ENCODE measurements at regions not wholly inside any gene's neighbourhood (a gene's known extent, or its start where the extent isn't known, plus 50 kb on each side); places are given as distances from the start of the nearest gene placed in this dataset.
"Not testable (repeated sequence)": the region's sequence is repeated elsewhere in the genome, so short reads cannot be mapped to it uniquely, and the experiment has no call there.

GRCh38 chr6:10112871-10113549 is 301.9 kb downstream of the TFAP2A start:
- no peak for DNase-seq (ENCODE audit: low spot score)

- no peak for DNase-seq (ENCODE audit: low spot score)
These were observed 302.9 kb downstream of the TFAP2A start for GRCh38 chr6:10111975-10112374.

- no peak for DNase-seq (ENCODE audit: low spot score)
These were observed 313.2 kb downstream of the TFAP2A start for GRCh38 chr6:10101551-10102252.

DNA sequence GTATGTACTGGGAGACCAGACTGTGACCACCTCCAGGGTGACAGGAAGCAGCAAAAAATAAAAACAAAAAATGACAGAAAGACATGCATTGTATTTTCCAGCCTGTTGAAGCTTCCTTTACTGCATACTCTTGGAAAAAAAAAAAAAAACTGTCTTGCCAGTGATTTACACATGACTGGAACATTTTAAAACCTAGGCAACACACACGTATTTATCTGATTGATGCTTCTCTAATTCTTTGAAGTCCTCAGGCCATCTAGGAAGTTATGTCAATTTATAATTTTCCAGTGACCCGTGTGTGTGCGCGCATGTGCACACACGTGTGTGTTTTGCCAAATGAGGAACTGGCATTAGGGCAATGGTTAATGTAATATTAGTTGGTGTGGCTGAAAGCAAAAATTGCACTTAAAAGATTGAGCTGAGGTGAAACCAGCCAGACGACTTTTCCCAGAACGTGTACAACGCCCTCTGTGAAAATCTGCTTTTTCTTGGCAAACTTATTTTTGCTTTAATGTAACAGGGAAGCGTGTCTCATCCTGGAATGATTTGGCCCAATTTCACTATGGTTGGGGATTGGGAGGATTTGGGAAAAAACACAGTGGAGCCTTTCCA is 315.2 kb downstream of the TFAP2A start:
- no peak for DNase-seq (ENCODE audit: low spot score)

DNA sequence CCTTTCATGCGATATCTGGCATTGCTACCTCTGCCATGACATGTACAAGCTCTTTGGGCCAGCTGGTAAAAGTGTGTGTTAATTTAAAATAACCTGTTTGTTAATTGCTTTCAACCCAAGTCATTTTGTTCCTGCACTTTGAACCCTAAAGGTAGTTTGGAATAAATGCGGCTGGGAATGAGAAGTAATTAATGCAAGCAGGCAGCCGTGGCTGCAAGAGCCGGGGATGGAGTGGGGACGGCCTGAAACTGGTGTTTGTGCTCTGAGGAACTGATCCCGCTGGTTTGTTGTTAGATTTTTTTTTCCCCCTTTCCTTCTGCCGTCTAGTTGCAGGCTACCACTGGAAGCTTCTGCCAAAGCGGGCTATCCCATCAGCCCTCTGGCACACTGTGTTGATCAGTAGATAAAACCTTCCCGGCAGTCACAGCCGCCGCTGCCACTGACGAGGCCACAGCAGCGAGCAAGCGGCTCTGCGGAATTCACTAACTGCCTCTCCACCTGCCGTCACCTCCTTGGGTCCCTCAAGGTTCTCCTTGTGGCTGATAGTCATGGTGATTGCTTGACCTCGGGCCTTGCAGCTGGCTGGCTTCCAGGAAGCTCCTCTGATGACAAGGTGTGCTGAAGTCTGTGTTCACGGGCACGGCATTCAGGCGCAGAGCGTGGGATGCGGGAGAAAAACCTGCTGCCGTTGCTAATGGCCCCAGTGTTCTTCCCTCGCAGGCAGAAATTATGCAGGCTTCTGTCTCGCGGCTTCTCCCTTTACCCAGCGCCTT is 315.9 kb downstream of the TFAP2A start:
- no peak for DNase-seq (ENCODE audit: low spot score)

DNA sequence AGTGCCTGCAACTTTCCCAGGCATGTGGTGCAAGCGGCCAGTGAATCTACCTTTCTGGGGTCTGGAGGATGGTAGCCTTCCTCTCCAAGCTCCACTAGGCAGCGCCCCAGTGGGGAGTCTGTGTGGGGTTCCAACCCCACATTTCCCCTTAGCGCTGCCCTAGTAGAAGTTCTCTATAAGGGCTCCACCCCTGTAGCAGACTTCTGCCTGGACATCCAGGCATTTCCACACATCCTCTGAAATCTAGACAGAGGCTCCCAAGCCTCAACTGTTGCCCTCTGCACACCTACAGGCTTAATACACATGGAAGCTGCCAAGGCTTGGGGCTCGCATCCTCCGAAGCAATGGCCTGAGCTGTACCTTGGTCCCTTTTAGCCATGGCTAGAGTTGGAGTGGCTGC is 321.6 kb downstream of the TFAP2A start:
- no peak for DNase-seq (ENCODE audit: low spot score)

DNA sequence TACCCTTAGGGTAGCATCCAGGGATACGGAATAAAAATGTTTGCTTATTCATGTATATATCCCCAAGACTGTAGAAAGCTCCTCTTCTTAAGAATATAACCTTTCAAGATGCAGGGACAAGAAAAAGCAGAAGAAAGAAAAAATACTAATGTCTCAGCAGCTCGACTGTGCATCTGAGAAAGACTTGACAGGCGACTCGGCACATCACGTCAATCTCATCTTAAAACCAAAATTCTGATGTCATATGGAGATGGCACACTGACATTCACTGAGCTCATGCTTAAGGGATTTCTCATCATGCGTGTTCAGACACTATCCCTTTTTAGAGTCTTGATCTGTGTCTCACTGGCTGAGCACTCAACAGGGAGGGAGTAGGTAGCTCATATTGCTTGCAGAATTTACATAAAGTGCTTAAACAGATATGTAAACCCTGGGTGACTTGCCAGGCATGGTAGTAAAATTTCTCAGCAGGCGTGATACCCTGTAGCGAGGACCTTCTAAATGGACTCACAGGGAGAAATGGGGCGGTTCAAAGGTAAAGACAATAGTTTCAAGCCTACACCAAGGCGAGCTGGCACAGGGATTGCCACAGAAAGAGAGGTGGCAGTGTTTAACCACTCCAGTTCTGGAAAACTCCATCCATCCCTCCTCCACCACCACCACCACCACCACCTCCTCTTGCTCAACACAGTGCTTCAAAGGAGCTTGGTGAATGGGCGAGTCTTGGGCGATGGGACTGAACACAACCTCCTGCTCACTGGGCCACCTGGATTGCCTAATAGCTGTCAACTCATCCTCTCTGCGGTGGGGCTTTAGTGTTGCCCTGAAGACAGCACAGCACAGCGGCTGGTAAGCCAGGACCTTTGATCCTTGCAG is 330.5 kb downstream of the TFAP2A start:
- DNase-seq (ENCODE audit: low spot score) = no peak

GRCh38 chr6:10082385-10082784 is 332.5 kb downstream of the TFAP2A start:
- DNase-seq (ENCODE audit: low spot score) = no peak

GRCh38 chr6:10081957-10082356 is 332.9 kb downstream of the TFAP2A start:
- no peak for DNase-seq (ENCODE audit: low spot score)

DNA sequence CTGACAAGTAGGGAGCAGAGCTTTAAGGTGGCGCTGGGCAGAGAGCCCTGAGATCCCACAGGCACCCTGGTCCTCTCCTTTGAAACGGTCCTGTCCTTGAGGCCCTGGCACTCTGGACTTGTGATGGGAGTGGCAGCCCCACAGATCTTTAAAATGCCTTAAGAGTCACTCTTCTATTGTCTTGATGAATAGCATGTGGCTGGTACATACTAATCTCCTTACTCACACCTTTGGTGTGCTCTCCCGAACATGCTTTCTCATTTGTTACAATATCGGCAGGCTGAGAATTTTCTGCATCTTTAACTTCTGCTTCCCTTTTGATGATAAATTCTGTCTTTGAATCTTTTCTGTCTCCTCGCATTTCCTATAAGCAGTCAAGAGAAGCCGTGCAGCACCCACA is 333.8 kb downstream of the TFAP2A start:
- DNase-seq (ENCODE audit: low spot score) = no peak

GRCh38 chr6:10080561-10080960 is 334.3 kb downstream of the TFAP2A start:
- DNase-seq (ENCODE audit: low spot score) = no peak

- DNase-seq (ENCODE audit: low spot score) = no peak
These were observed 336.3 kb downstream of the TFAP2A start for GRCh38 chr6:10078581-10078980.

DNA sequence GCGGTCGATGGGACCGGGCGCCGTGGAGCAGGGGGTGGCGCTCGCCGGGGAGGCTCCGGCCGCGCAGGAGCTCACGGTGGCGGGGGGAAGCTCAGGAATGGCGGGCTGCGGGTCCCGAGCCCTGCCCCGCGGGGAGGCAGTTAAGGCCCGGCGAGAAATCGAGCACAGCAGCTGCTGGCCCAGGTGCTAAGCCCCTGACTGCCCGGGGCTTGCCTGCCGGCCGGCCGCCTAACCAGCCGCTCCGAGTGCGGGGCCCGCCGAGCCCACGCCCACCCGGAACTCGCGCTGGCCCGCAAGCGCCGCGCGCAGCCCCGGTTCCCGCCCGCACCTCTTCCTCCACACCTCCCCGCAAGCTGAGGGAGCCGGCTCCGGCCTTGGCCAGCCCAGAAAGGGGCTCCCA is 340.1 kb downstream of the TFAP2A start:
- not testable (repeated sequence) for DNase-seq (ENCODE audit: low spot score)

- no peak for DNase-seq (ENCODE audit: low spot score)
These were observed 341.5 kb downstream of the TFAP2A start for GRCh38 chr6:10073341-10073740.

DNA sequence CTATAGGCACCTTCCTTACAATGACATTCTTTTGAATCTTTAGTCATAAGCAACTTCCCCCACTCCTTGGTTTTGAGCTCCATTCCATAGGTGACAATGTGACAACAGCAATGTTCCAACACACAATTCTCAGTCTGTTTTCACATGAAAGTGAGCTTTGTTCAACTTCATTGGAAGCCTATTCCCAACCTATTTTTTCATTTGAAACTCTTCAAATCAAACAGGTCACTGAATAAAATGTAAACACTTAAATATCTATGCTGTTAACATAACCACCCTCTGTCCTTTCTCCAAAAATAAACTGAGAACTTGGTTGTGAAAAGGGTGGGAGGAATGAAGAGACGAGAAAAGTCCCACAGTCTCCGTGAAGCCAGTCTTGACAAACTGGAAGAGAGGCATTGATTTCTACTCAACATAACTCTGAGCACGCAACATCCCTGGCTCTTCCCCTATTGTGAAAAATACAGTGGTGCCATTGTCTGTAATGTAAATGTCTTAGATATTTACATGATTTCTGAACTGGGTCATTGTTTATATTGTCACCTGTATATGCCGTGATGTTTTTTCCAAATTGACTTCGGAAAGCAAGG is 343.1 kb downstream of the TFAP2A start:
- DNase-seq (ENCODE audit: low spot score) = no peak

- DNase-seq (ENCODE audit: low spot score) = no peak
These were observed 354.9 kb downstream of the TFAP2A start for GRCh38 chr6:10060004-10060403.

GRCh38 chr6:10054672-10055071 is 360.2 kb downstream of the TFAP2A start:
- no peak for DNase-seq (ENCODE audit: low spot score)

DNA sequence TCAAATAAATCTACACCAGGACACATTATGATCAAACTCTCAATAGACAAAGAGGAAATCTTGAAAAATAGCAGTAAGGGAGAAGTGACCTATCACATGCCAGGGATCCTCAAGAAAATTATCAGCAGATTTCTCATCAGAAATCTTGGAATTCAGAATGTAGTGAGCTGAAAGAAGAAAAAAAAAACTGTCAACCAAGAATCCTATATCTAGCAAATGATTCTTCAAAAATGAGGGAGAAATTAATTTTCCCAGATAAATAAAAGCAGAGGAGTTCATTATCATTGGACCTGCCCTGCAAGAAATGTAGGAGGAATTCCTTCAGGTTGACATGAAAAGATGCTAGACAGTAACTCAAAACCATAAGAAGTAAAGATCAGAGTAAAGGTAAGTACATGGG is 363.6 kb downstream of the TFAP2A start:
- DNase-seq (ENCODE audit: low spot score) = no peak

DNA sequence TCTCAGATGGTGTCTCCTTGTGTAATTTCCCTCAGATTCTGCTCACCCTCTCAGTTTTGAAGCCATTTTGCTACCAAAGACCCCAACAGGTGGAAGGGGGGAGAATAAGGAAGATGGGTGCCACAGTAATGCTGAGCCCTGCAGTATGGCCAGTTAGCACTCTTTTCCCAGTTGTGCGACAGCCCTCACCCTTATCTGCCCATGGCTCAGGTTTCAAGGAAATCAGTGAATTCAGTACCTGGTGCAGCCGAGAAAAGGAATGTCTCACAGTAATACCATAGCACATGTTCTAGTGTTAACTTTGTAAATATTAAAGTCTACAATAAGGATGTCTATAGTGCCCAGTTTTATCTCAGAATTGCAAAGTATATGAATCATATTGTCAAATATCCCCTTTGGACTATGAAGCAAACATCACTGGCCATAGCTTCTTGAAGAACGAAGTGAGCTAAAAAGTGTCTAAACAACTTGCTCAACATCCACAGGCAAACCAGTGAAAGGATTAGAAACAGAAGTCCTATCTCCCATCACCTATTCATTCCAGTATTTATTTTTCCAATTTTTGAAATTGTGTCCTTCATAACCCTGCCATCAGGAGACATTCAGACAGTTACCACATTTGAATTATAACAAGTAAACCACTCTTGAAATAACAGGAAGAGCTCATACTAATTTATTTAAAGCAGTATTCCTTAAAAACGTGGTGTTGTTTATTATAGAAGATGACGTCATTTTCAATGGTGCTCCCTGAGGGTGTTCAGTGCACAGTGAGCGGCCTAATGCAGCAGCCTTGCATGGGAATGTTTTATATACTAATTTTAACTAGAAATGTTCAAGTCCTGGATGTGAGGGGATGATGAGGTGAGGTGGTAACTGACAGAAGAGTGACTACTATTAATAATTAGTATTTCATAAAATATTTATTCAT is 366.2 kb downstream of the TFAP2A start:
- no peak for DNase-seq (ENCODE audit: low spot score)

GRCh38 chr6:10042280-10042679 is 372.6 kb downstream of the TFAP2A start:
- no peak for DNase-seq (ENCODE audit: low spot score)

Measured in germinal center (tissue), 1 donor.